ACC112 (cell line): ENCODE measurements at regions not wholly inside any gene's neighbourhood (a gene's known extent, or its start where the extent isn't known, plus 50 kb on each side); places are given as distances from the start of the nearest gene placed in this dataset.
A peak's percentile ranks its signal among the peaks of the same experiment; 100 is the strongest.

ENCODE experiments used
- H2AFZ ChIP-seq: fragments of 200-600 bp; sonication (generic); one replicate; pipeline ENCODE4 v1.6.0; 2017; ENCODE audit warnings: antibody characterized with exemption, low read length; ENCODE audit not compliant: unreplicated experiment
- H3K27ac ChIP-seq: fragments of 200-600 bp; sonication (generic); 2 replicates; pipeline ENCODE4 v1.5.1; 2014; ENCODE audit warnings: low read depth, mild to moderate bottlenecking, antibody characterized with exemption, low read length, moderate library complexity
- H3K27me3 ChIP-seq: fragments of 200-600 bp; sonication (generic); 2 replicates; pipeline ENCODE4 v1.6.1; 2014; ENCODE audit warnings: mild to moderate bottlenecking, antibody characterized with exemption, low read length, moderate library complexity, mixed read lengths; ENCODE audit not compliant: insufficient read depth
- H3K36me3 ChIP-seq: fragments of 200-600 bp; sonication (generic); 2 replicates; pipeline ENCODE4 v1.6.1; 2016; ENCODE audit warnings: mild to moderate bottlenecking, antibody characterized with exemption, low read length, moderate library complexity, mixed read lengths; ENCODE audit not compliant: insufficient read depth
- H3K4me1 ChIP-seq: fragments of 200-600 bp; sonication (generic); one replicate; pipeline ENCODE4 v1.6.1; 2016; ENCODE audit warnings: low read length, mixed read lengths; ENCODE audit not compliant: insufficient read depth, unreplicated experiment, control insufficient read depth
- H3K4me3 ChIP-seq: fragments of 200-600 bp; sonication (generic); 2 replicates; pipeline ENCODE4 v1.5.1; 2014; ENCODE audit warnings: mild to moderate bottlenecking, low read depth, low read length
- H3K79me2 ChIP-seq: fragments of 200-600 bp; sonication (generic); one replicate; pipeline ENCODE4 v1.6.0; 2016; ENCODE audit warnings: low read length; ENCODE audit not compliant: control insufficient read depth, unreplicated experiment, insufficient read depth

DNA sequence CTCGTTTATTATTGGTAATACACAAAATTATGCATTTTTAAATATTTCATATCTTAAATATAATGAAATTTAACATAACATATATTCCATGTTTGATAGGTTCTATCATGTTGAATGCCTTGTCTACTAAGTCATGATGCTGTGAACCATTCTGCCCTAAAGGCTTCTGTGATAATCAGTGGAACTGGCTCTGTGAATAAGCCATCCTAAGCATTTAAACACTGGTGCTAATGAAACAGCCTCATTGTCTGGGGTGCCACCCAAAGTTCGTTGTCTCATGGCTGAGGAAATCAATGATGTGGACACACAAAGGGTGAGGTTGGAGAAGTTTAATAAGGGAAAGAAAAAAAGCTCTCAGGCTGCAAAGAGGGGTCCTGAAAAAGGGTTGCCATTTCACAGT lies 264.7 kb upstream of the ZRANB2 start:
- H3K4me3 ChIP-seq: no peak overlapping the region
- no peak overlapping the region for H2AFZ ChIP-seq
- no peak overlapping the region for H3K27ac ChIP-seq
- H3K4me1 ChIP-seq: peaks cover 7% of the 10 kb centered on the region
- H3K79me2 ChIP-seq: no peaks in the 10 kb centered on the region
- H3K36me3 ChIP-seq: no peaks in the 10 kb centered on the region
- H3K27me3 ChIP-seq: no peaks in the 10 kb centered on the region

DNA sequence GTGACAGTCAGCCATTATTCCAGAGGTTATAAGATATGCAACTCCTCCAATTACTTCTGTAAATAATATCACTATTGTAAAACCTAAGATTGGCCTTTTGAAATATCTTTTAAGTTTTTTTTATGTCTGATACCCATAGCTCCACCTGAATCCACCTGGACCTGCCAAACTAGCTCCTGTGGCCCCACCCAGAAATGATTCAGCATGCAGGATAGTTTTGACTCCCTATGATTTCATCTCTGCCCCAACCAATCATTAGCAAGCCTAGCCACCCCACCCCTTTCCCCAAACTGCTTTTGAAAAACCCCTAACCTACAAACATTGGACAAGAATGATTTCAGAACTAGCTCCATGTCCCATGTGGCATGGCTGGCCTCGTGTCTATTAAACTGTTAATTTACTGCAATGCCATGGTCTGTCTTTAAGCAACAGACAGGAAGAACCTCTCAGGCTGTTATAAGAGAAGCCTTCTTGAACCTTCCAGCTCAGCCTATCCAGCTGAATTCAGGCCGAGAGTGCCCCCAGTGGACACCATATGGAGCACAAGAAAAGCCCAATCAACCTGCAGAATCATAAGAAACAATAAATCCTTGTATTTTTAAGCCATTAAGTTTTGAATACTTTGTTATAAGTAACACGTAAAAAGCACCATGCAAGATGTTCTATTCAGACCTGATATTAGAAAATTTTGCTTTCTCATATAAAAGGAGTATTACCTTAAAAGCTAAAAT lies 263.0 kb upstream of the ZRANB2 start:
- H3K79me2 ChIP-seq: no peaks in the 10 kb centered on the region
- H2AFZ ChIP-seq: no peak overlapping the region
- no peaks in the 10 kb centered on the region for H3K4me1 ChIP-seq
- H3K4me3 ChIP-seq: no peak overlapping the region
- no peaks in the 10 kb centered on the region for H3K27me3 ChIP-seq
- no peak overlapping the region for H3K27ac ChIP-seq
- H3K36me3 ChIP-seq: no peaks in the 10 kb centered on the region

DNA sequence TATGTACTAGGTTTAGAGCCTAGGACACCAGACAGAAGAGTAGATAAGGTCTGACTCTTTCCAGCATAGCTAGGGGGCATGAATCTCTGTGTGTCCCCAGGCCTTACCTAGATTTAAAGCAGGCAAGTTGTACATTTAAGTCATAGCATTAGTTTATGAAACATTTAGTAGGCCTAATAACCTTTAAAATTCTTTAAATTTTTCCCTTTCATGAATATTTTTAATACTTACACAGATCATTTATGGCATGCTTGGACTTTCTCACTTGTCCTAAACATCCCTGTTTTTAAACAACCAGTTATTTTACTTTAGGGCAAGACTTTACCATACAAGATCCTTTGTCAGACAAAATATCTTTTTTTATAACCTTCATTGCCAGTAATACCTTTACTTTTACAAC lies 258.4 kb upstream of the ZRANB2 start:
- Histone ChIP-seq H2AFZ (no peak overlapping the region), H3K36me3 (no peaks in the 10 kb centered on the region), H3K27me3 (no peaks in the 10 kb centered on the region), H3K79me2 (no peaks in the 10 kb centered on the region), H3K4me3 (no peak overlapping the region), H3K27ac (no peak overlapping the region), H3K4me1 (no peaks in the 10 kb centered on the region)

DNA sequence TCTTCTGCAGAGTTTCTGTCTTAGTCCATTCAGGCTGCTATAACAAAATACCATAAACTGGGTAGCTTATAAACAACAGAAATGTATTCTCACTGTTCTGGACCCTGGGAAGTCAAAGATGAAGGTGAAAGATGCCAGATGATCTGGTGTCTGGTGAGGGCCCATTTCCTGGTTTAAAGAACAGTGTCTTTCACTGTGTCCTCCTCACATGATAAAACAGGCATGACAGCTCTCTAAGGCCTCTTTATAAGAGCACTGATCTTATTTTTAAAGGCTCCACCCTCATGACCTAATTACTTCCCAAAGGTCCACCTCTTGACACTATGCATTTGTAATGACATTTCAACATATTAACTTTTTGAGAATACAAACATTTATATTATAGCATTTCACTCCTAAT lies 250.2 kb upstream of the ZRANB2 start:
- H3K4me1 ChIP-seq: no peaks in the 10 kb centered on the region
- H2AFZ ChIP-seq: no peak overlapping the region
- H3K79me2 ChIP-seq: no peaks in the 10 kb centered on the region
- no peaks in the 10 kb centered on the region for H3K27me3 ChIP-seq
- no peak overlapping the region for H3K27ac ChIP-seq
- H3K36me3 ChIP-seq: no peaks in the 10 kb centered on the region
- no peak overlapping the region for H3K4me3 ChIP-seq

- Histone ChIP-seq H3K79me2 (no peaks in the 10 kb centered on the region), H2AFZ (no peak overlapping the region), H3K4me1 (no peaks in the 10 kb centered on the region), H3K36me3 (no peaks in the 10 kb centered on the region), H3K27ac (no peak overlapping the region), H3K4me3 (no peak overlapping the region), H3K27me3 (no peaks in the 10 kb centered on the region)
Observed at GRCh38 chr1:71324671-71325267, 243.9 kb upstream of the ZRANB2 start.

DNA sequence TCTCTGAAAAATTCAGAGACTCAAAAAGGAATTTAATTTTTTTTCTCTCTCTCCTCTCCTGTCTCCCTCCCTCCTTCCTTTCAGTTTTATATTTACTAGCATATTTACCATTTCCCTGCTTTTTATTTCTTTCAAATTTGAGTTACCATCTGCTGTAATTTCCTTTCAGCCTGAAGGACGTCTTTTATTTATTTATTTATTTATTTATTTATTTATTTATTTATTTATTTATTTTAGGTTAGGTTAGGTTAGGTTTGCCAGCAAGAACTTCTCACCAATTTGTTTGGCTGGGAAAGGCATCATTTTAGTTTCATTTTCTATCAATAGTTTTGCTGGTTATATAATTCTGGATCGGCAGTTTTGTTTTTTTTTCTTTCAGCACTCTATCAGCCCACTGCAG lies 231.7 kb upstream of the ZRANB2 start:
- H2AFZ ChIP-seq: peak overlapping the region; percentile 96
- peaks cover 16% of the 10 kb centered on the region for H3K4me1 ChIP-seq
- no peaks in the 10 kb centered on the region for H3K27me3 ChIP-seq
- H3K27ac ChIP-seq: no peak overlapping the region
- H3K79me2 ChIP-seq: no peaks in the 10 kb centered on the region
- H3K36me3 ChIP-seq: no peaks in the 10 kb centered on the region
- H3K4me3 ChIP-seq: peak overlapping the region; percentile 67

- no peaks in the 10 kb centered on the region for H3K27me3 ChIP-seq
Observed at GRCh38 chr1:71311376-71311775, 230.5 kb upstream of the ZRANB2 start.

DNA sequence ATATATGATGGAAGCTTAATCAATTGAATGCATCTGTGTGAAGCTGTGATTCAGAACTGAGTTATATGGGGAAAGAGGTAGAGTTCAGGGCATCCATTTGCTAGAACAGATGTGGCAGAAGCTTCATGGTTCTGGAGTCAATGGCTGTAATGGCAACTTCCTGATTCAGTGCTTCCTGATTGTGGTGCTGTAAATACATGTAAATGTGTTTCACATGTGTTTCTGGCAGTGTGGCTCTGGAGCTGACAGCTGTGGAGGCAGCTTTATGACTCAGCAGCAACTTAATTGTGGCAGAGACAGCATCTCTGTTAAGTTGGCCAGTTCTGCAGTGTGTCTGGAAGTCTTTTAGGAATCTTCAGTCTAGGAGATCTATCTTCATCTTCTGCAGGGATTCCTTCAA lies 226.6 kb upstream of the ZRANB2 start:
- no peak overlapping the region for H3K27ac ChIP-seq
- no peaks in the 10 kb centered on the region for H3K36me3 ChIP-seq
- H3K4me3 ChIP-seq: no peak overlapping the region
- H2AFZ ChIP-seq: peak overlapping the region; percentile 75
- H3K4me1 ChIP-seq: peaks cover 40% of the 10 kb centered on the region
- H3K79me2 ChIP-seq: no peaks in the 10 kb centered on the region
- H3K27me3 ChIP-seq: no peaks in the 10 kb centered on the region

More at GRCh38 chr1:71311376-71311775, 230.5 kb upstream of the ZRANB2 start:
- Histone ChIP-seq H3K79me2 (no peaks in the 10 kb centered on the region), H3K4me1 (peaks cover 20% of the 10 kb centered on the region), H3K4me3 (no peak overlapping the region), H3K36me3 (no peaks in the 10 kb centered on the region), H2AFZ (peak overlapping the region; percentile 43), H3K27ac (no peak overlapping the region)

- H3K27ac ChIP-seq: peak overlapping the region; percentile 57
- H3K36me3 ChIP-seq: no peaks in the 10 kb centered on the region
- no peaks in the 10 kb centered on the region for H3K27me3 ChIP-seq
- H3K4me3 ChIP-seq: no peak overlapping the region
- peaks cover 26% of the 10 kb centered on the region for H3K4me1 ChIP-seq
- peak overlapping the region; percentile 68 for H2AFZ ChIP-seq
- H3K79me2 ChIP-seq: no peaks in the 10 kb centered on the region
Observed at GRCh38 chr1:71304125-71304524, 223.3 kb upstream of the ZRANB2 start.

DNA sequence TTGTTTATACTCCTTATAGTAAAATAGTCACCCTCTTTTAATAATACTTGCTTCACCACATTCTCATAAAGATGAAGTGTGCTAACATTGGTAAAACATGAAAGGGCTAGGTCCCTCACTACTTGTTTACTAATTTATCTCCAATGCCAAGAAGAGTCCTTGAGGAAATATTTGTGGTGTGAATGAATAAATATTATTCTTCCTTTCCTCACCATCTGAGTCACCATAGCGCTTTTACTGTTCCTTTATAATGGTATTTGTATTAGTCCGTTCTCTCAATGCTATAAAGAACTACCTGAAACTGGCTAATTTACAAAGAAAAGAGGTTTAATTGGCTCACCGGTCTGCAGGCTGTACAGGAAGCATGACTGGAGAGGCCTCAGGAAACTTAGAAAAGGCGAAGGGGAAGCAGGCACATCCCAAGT lies 222.8 kb upstream of the ZRANB2 start:
- Histone ChIP-seq H3K4me3 (no peak overlapping the region), H3K4me1 (peaks cover 26% of the 10 kb centered on the region), H3K79me2 (no peaks in the 10 kb centered on the region), H3K36me3 (no peaks in the 10 kb centered on the region), H3K27me3 (no peaks in the 10 kb centered on the region), H2AFZ (peak overlapping the region; percentile 68), H3K27ac (peak overlapping the region; percentile 57)

DNA sequence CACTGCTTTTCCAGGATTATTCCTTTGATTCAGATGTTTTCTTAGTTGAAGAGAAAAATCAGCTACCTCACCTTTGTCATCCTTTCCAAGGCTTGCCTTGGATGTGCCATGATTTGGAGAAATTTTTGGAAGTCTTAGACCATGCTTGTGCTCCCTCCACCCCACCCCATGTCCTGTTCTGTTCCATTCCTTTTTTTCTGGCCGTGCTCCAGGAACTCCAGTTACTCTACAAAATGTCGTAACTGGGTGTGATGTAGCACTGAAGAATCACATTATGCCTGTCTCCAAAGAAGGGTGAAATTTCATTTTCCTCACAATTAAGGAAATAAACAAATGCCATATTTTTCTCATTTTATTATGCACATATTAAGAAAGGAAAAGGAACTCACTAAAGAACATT lies 217.8 kb upstream of the ZRANB2 start:
- Histone ChIP-seq H2AFZ (no peak overlapping the region), H3K36me3 (no peaks in the 10 kb centered on the region)

More for the DNA sequence above, 217.8 kb upstream of the ZRANB2 start:
- H3K27ac ChIP-seq: no peak overlapping the region
- no peaks in the 10 kb centered on the region for H3K79me2 ChIP-seq
- peaks cover 7% of the 10 kb centered on the region for H3K4me1 ChIP-seq
- H3K27me3 ChIP-seq: no peaks in the 10 kb centered on the region
- no peak overlapping the region for H3K4me3 ChIP-seq
